Mammary epithelial cell (primary cell): ENCODE measurements at regions not wholly inside any gene's neighbourhood (a gene's known extent, or its start where the extent isn't known, plus 50 kb on each side); places are given as distances from the start of the nearest gene placed in this dataset.

Experiments used
- EZH2 ChIP-seq: IDR thresholded peaks from 2 replicates; pipeline ENCODE4 v1.6.1; 2012; ENCODE audit warnings: low read length, inconsistent platforms, borderline replicate concordance
- TF ChIP-seq, protein P1 (sequence below), 2 donors: IDR thresholded peaks in 1 of 2; conservative IDR thresholded peaks in 1 of 2; 2 replicates each; pipeline ENCODE4 v1.5.1; 2011 to 2012; ENCODE audit warnings: inconsistent platforms in 2 of 2, low read length in 2 of 2, mild to moderate bottlenecking in 2 of 2, control low read depth in 1 of 2, low read depth in 1 of 2; ENCODE audit not compliant: insufficient read depth in 1 of 2; ENCODE audit errors: extremely low read depth in 1 of 2

DNA sequence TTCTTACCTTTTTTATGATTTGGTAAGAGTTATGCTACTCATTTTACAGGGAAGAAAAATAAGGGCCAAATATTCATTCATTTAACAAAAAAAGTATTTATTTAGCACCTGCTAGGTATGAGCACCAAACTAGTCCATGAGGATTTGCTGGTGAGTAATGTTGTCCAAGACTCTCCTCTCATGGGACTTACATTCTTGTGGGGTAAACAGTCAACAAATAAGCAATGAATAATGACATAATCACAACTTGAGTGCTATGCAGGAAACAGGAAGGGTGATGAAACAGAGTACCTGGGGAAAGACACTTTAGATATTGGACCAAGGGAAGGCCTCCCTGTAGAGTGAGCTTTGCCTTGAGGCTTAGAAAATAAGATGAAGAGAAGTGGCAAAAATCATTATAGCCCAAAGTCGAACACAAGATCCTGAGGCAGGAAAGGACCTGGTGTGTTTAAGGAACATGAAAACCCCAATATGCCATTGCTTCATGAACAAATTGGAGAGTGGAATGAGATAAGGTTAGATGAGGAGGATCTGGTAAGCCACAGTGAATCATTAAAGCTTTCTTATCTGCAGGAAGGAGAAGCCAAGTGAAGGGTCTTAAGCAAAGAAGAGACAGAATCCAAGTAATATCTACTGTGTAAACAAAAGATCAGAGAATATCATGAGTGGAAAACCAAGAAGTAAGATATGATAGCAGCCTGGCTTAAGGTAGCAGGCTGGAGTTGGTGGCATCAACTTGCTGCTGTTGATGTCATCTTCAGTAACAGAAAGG is 294.5 kb upstream of the NBEA start:
- TF ChIP-seq, protein P1, sequence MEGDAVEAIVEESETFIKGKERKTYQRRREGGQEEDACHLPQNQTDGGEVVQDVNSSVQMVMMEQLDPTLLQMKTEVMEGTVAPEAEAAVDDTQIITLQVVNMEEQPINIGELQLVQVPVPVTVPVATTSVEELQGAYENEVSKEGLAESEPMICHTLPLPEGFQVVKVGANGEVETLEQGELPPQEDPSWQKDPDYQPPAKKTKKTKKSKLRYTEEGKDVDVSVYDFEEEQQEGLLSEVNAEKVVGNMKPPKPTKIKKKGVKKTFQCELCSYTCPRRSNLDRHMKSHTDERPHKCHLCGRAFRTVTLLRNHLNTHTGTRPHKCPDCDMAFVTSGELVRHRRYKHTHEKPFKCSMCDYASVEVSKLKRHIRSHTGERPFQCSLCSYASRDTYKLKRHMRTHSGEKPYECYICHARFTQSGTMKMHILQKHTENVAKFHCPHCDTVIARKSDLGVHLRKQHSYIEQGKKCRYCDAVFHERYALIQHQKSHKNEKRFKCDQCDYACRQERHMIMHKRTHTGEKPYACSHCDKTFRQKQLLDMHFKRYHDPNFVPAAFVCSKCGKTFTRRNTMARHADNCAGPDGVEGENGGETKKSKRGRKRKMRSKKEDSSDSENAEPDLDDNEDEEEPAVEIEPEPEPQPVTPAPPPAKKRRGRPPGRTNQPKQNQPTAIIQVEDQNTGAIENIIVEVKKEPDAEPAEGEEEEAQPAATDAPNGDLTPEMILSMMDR (conservative IDR thresholded peaks at IDR 0.05 in 1 of 2, IDR thresholded peaks at IDR 0.05 in 1 of 2; ENCODE audit: extremely low read depth in 1 of 2, insufficient read depth in 1 of 2, low read depth in 1 of 2, low read length in 2 of 2): no peak
- no peak for TF ChIP-seq EZH2
